WTC11 (cell line): ENCODE measurements at regions not wholly inside any gene's neighbourhood (a gene's known extent, or its start where the extent isn't known, plus 50 kb on each side); places are given as distances from the start of the nearest gene placed in this dataset.

Experiments used
- ATAC-seq: fragments of 200-7000 bp; cut with Tn5 transposase; 2 replicates; pipeline ENCODE4 v1.10.0; 2021; ENCODE audit warnings: mild to moderate bottlenecking, moderate library complexity
- CTCF ChIA-PET: fragments of 300-600 bp; sonication (Branson Sonifier 250); formaldehyde crosslinking; loops from one replicate; lab custom pipeline; 2021; ENCODE audit warnings: antibody characterized with exemption; lab: Charles Lee
- POLR2A ChIA-PET: fragments of 350-600 bp; sonication (Branson Sonifier 250); formaldehyde crosslinking; loops from one replicate; lab custom pipeline; 2021; ENCODE audit warnings: antibody characterized with exemption; lab: Charles Lee
- DNase-seq: peaks from one replicate; pipeline ENCODE4 v3.0.0; 2021; ENCODE audit warnings: low spot score
- H3K27ac Mint-ChIP-seq: 2 replicates; pipeline ENCODE4 v1.8.0; 2021; ENCODE audit warnings: mixed read lengths
- H3K27me3 Mint-ChIP-seq: 2 replicates; pipeline ENCODE4 v1.8.0; 2021; ENCODE audit warnings: low read depth, mild to moderate bottlenecking, moderate library complexity, mixed read lengths
- H3K36me3 Mint-ChIP-seq: 2 replicates; pipeline ENCODE4 v1.8.0; 2021; ENCODE audit warnings: mixed read lengths
- H3K4me1 Mint-ChIP-seq: 2 replicates; pipeline ENCODE4 v1.8.0; 2022; ENCODE audit warnings: mixed read lengths
- H3K4me3 Mint-ChIP-seq: 2 replicates; pipeline ENCODE4 v1.8.0; 2021; ENCODE audit warnings: mild to moderate bottlenecking, moderate library complexity, mixed read lengths
- H3K9me3 Mint-ChIP-seq: 2 replicates; pipeline ENCODE4 v1.8.0; 2021; ENCODE audit warnings: mixed read lengths
- ARID4B ChIP-seq: sonication (generic); formaldehyde crosslinking; IDR thresholded peaks from 2 replicates; pipeline ENCODE4 v1.8.0; 2023; ENCODE audit warnings: missing genetic modification reagents, mild to moderate bottlenecking, borderline replicate concordance
- ATF2 ChIP-seq: sonication (generic); formaldehyde crosslinking; IDR thresholded peaks from 2 replicates; pipeline ENCODE4 v1.8.1; 2022; ENCODE audit warnings: low read depth, missing genetic modification reagents, borderline replicate concordance
- CREB1 ChIP-seq: sonication (generic); formaldehyde crosslinking; IDR thresholded peaks from 2 replicates; pipeline ENCODE4 v1.8.0; 2023; ENCODE audit warnings: mild to moderate bottlenecking, missing genetic modification reagents
- KAT7 ChIP-seq: sonication (generic); formaldehyde crosslinking; IDR thresholded peaks from 2 replicates; pipeline ENCODE4 v1.8.1; 2023; ENCODE audit warnings: missing genetic modification reagents, mild to moderate bottlenecking, borderline replicate concordance
- OVOL2 ChIP-seq: fragments of 250-450 bp; sonication (Bioruptor Pico); IDR thresholded peaks from 2 replicates; pipeline ENCODE4 v1.9.0; 2021; ENCODE audit warnings: mild to moderate bottlenecking, borderline replicate concordance
- RELA ChIP-seq: sonication (generic); formaldehyde crosslinking; IDR thresholded peaks from 2 replicates; pipeline ENCODE4 v1.8.1; 2022; ENCODE audit warnings: missing genetic modification reagents, mild to moderate bottlenecking, borderline replicate concordance
- SOX15 ChIP-seq: fragments of 250-450 bp; sonication (Bioruptor Pico); IDR thresholded peaks from 2 replicates; pipeline ENCODE4 v1.9.0; 2021; ENCODE audit warnings: mild to moderate bottlenecking
- TCF7 ChIP-seq: sonication (generic); formaldehyde crosslinking; IDR thresholded peaks from 2 replicates; pipeline ENCODE4 v1.8.0; 2022; ENCODE audit warnings: mild to moderate bottlenecking, low read depth, missing genetic modification reagents, moderate library complexity
- ZBTB21 ChIP-seq: sonication (generic); formaldehyde crosslinking; IDR thresholded peaks from 2 replicates; pipeline ENCODE4 v1.8.1; 2023; ENCODE audit warnings: mild to moderate bottlenecking, missing genetic modification reagents, borderline replicate concordance
- ZBTB43 ChIP-seq: sonication (generic); formaldehyde crosslinking; IDR thresholded peaks from 2 replicates; pipeline ENCODE4 v1.8.1; 2023; ENCODE audit warnings: mild to moderate bottlenecking, missing genetic modification reagents
- ZMAT4 ChIP-seq: fragments of 250-450 bp; sonication (Bioruptor Pico); IDR thresholded peaks from 2 replicates; pipeline ENCODE4 v1.9.0; 2021; ENCODE audit warnings: mild to moderate bottlenecking
- ZNF232 ChIP-seq: sonication (generic); formaldehyde crosslinking; IDR thresholded peaks from 2 replicates; pipeline ENCODE4 v1.8.0; 2022; ENCODE audit warnings: mild to moderate bottlenecking, missing genetic modification reagents
- ZNF317 ChIP-seq: sonication (generic); formaldehyde crosslinking; IDR thresholded peaks from 2 replicates; pipeline ENCODE4 v1.8.1; 2023; ENCODE audit warnings: low read depth, mild to moderate bottlenecking, moderate library complexity, missing genetic modification reagents, borderline replicate concordance
- ZNF396 ChIP-seq: fragments of 250-450 bp; sonication (Bioruptor Pico); IDR thresholded peaks from 2 replicates; pipeline ENCODE4 v1.8.0; 2021; ENCODE audit warnings: mild to moderate bottlenecking, moderate library complexity, borderline replicate concordance
- TF ChIP-seq, protein P1 (sequence below): sonication (generic); formaldehyde crosslinking; IDR thresholded peaks from 2 replicates; pipeline ENCODE4 v1.8.1; 2023; ENCODE audit warnings: mild to moderate bottlenecking, moderate library complexity, missing genetic modification reagents
- TF ChIP-seq, protein P2 (sequence below): sonication (generic); formaldehyde crosslinking; IDR thresholded peaks from 2 replicates; pipeline ENCODE4 v1.8.1; 2022; ENCODE audit warnings: missing genetic modification reagents, borderline replicate concordance
- TF ChIP-seq, protein P3 (sequence below): sonication (generic); formaldehyde crosslinking; IDR thresholded peaks from 2 replicates; pipeline ENCODE4 v1.8.0; 2023; ENCODE audit warnings: missing genetic modification reagents

GRCh38 chr6:15937602-15938001, 191.3 kb upstream of the MYLIP start:
- TF ChIP-seq, protein P1, sequence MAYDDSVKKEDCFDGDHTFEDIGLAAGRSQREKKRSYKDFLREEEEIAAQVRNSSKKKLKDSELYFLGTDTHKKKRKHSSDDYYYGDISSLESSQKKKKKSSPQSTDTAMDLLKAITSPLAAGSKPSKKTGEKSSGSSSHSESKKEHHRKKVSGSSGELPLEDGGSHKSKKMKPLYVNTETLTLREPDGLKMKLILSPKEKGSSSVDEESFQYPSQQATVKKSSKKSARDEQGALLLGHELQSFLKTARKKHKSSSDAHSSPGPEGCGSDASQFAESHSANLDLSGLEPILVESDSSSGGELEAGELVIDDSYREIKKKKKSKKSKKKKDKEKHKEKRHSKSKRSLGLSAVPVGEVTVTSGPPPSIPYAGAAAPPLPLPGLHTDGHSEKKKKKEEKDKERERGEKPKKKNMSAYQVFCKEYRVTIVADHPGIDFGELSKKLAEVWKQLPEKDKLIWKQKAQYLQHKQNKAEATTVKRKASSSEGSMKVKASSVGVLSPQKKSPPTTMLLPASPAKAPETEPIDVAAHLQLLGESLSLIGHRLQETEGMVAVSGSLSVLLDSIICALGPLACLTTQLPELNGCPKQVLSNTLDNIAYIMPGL (CRISPR knock-in tag): no peak
- no peak for TF ChIP-seq ZNF317 (CRISPR knock-in tag)
- no peak overlapping the region for H3K4me3 Mint-ChIP-seq
- DNase-seq: no peak
- no peak overlapping the region for H3K27ac Mint-ChIP-seq
- no peak for ATAC-seq
- CTCF ChIA-PET: interaction anchor here (0.9 kb wide), 1 partner anchor 44 kb away, joined by 4 read pairs; no protein-coding TSS in a partner anchor
- peaks cover 4% of the 10 kb centered on the region; the same call in 1 of the 2 replicates for H3K27me3 Mint-ChIP-seq
- POLR2A ChIA-PET: no interaction called here
- peaks cover 37% of the 10 kb centered on the region for H3K36me3 Mint-ChIP-seq
- peaks cover 62% of the 10 kb centered on the region for H3K9me3 Mint-ChIP-seq
- no peaks in the 10 kb centered on the region for H3K4me1 Mint-ChIP-seq

- Mint-ChIP-seq H3K36me3 (peaks cover 48% of the 10 kb centered on the region), H3K27me3 (peaks cover 4% of the 10 kb centered on the region), H3K9me3 (peaks cover 70% of the 10 kb centered on the region), H3K4me1 (no peaks in the 10 kb centered on the region), H3K4me3 (no peak overlapping the region), H3K27ac (no peak overlapping the region)
- no peak for TF ChIP-seq OVOL2 (CRISPR knock-in tag)
- TF ChIP-seq, protein P2, sequence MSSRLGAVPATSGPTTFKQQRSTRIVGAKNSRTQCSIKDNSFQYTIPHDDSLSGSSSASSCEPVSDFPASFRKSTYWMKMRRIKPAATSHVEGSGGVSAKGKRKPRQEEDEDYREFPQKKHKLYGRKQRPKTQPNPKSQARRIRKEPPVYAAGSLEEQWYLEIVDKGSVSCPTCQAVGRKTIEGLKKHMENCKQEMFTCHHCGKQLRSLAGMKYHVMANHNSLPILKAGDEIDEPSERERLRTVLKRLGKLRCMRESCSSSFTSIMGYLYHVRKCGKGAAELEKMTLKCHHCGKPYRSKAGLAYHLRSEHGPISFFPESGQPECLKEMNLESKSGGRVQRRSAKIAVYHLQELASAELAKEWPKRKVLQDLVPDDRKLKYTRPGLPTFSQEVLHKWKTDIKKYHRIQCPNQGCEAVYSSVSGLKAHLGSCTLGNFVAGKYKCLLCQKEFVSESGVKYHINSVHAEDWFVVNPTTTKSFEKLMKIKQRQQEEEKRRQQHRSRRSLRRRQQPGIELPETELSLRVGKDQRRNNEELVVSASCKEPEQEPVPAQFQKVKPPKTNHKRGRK (CRISPR knock-in tag): no peak
- no peak for TF ChIP-seq ARID4B (CRISPR knock-in tag)
- ChIA-PET POLR2A (no interaction called here), CTCF (no interaction called here)
- ATAC-seq (no peak), DNase-seq (no peak)
Observed at GRCh38 chr6:15936503-15936902, 192.4 kb upstream of the MYLIP start.

- Mint-ChIP-seq H3K27me3 (peaks cover 4% of the 10 kb centered on the region), H3K9me3 (peaks cover 74% of the 10 kb centered on the region), H3K36me3 (peaks cover 54% of the 10 kb centered on the region), H3K4me1 (no peaks in the 10 kb centered on the region), H3K4me3 (no peak overlapping the region), H3K27ac (no peak overlapping the region)
- no peak for ATAC-seq
- ChIA-PET CTCF (no interaction called here), POLR2A (no interaction called here)
- DNase-seq: no peak
- TF ChIP-seq SOX15 (CRISPR knock-in tag): no peak
- no peak for TF ChIP-seq TCF7 (CRISPR knock-in tag)
- TF ChIP-seq ATF2 (CRISPR knock-in tag): no peak
- no peak for TF ChIP-seq ZBTB21 (CRISPR knock-in tag)
- no peak for TF ChIP-seq ZMAT4 (CRISPR knock-in tag)
- TF ChIP-seq CREB1: no peak
- no peak for TF ChIP-seq RELA (CRISPR knock-in tag)
- TF ChIP-seq, protein P3, sequence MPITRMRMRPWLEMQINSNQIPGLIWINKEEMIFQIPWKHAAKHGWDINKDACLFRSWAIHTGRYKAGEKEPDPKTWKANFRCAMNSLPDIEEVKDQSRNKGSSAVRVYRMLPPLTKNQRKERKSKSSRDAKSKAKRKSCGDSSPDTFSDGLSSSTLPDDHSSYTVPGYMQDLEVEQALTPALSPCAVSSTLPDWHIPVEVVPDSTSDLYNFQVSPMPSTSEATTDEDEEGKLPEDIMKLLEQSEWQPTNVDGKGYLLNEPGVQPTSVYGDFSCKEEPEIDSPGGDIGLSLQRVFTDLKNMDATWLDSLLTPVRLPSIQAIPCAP (CRISPR knock-in tag): no peak
- no peak for TF ChIP-seq ZNF232 (CRISPR knock-in tag)
- TF ChIP-seq ZBTB43 (CRISPR knock-in tag): no peak
- TF ChIP-seq KAT7 (CRISPR knock-in tag): no peak
- no peak for TF ChIP-seq ZNF396 (CRISPR knock-in tag)
Observed at GRCh38 chr6:15935661-15936060, 193.2 kb upstream of the MYLIP start.
